ENCODE measurements at regions not wholly inside any gene's neighbourhood (a gene's known extent, or its start where the extent isn't known, plus 50 kb on each side); places are given as distances from the start of the nearest gene placed in this dataset.

DNA sequence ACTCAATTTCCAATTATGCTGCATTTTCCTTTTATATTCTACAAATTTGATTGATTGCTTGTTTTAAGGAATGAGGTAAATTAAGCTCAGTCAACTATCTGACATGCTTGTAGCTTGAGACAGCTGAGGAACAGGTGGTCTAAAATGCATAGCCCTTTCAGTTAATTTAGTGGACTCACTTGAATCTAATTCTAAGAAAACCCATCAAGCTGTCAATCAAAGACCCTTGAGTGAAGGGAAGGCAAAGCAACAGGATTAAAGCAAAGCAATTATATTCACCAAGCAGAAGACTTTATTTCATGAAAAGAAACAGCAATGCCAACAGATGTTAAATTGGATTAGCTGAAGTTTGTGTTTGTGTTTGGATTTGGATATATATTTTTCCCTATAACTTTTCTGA is 228.5 kb downstream of the ARPP21 start:
- Mint-ChIP-seq H3K9me3 (ENCODE audit: unreplicated experiment) (no peaks in the 10 kb centered on the region), H3K4me1 (ENCODE audit: unreplicated experiment) (no peaks in the 10 kb centered on the region), H3K4me3 (ENCODE audit: unreplicated experiment) (no peak overlapping the region), H3K36me3 (ENCODE audit: unreplicated experiment) (no peaks in the 10 kb centered on the region), H3K27ac (ENCODE audit: unreplicated experiment) (no peak overlapping the region), H3K27me3 (ENCODE audit: unreplicated experiment) (peaks cover 3% of the 10 kb centered on the region)
- TF ChIP-seq, protein P1, sequence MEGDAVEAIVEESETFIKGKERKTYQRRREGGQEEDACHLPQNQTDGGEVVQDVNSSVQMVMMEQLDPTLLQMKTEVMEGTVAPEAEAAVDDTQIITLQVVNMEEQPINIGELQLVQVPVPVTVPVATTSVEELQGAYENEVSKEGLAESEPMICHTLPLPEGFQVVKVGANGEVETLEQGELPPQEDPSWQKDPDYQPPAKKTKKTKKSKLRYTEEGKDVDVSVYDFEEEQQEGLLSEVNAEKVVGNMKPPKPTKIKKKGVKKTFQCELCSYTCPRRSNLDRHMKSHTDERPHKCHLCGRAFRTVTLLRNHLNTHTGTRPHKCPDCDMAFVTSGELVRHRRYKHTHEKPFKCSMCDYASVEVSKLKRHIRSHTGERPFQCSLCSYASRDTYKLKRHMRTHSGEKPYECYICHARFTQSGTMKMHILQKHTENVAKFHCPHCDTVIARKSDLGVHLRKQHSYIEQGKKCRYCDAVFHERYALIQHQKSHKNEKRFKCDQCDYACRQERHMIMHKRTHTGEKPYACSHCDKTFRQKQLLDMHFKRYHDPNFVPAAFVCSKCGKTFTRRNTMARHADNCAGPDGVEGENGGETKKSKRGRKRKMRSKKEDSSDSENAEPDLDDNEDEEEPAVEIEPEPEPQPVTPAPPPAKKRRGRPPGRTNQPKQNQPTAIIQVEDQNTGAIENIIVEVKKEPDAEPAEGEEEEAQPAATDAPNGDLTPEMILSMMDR (IDR thresholded peaks at IDR 0.05), result no peak
- no peak for DNase-seq (ENCODE audit: extremely low spot score, unreplicated experiment)

DNA sequence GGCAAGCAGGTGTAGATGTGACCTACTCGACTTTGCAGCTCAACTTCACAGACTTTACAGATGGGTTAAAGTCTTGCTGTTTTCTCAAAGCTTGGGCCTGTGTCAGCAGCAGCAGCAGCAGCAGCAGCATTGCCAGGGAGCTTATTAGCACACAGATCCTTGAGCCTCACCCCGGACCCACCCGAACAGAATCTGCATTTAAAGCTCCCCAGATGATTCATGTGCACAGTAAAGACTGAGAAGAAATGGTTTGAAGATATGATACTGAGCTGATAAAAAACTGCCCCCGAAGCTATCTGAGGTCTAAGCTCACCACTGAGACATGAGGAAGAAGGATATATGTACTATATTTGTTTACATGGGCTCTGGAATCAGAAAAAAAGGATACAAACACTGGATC is 231.7 kb downstream of the ARPP21 start:
- TF ChIP-seq, protein P1 (IDR thresholded peaks at IDR 0.05), result no peak
- Mint-ChIP-seq H3K27me3 (ENCODE audit: unreplicated experiment) (no peaks in the 10 kb centered on the region), H3K4me1 (ENCODE audit: unreplicated experiment) (no peaks in the 10 kb centered on the region), H3K36me3 (ENCODE audit: unreplicated experiment) (no peaks in the 10 kb centered on the region), H3K9me3 (ENCODE audit: unreplicated experiment) (no peaks in the 10 kb centered on the region), H3K27ac (ENCODE audit: unreplicated experiment) (no peak overlapping the region), H3K4me3 (ENCODE audit: unreplicated experiment) (no peak overlapping the region)
- no peak for DNase-seq (ENCODE audit: extremely low spot score, unreplicated experiment)

DNA sequence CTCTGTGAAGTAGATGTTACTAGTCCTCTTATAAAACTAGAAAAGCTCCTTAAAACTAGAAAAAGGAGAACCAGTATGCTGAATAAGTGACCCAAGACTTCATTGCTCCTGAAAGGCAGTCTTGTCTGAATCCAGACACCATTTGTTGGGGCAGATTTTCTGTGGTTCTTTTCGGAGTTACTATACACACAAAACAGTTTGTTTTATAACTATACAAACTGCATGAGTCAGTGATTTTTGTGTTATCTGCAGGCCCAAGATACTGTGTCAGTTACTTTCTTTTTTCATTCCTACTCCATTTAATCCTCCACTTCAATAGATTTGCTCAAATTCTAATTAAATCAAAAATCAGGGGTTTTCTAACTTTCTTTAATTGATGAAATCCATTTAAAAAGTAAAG is 244.6 kb downstream of the ARPP21 start:
- TF ChIP-seq, protein P1 (IDR thresholded peaks at IDR 0.05), result no peak
- Mint-ChIP-seq H3K27ac (ENCODE audit: unreplicated experiment) (no peak overlapping the region), H3K36me3 (ENCODE audit: unreplicated experiment) (peaks cover 2% of the 10 kb centered on the region), H3K9me3 (ENCODE audit: unreplicated experiment) (peaks cover 10% of the 10 kb centered on the region), H3K4me3 (ENCODE audit: unreplicated experiment) (no peak overlapping the region), H3K4me1 (ENCODE audit: unreplicated experiment) (peaks cover 19% of the 10 kb centered on the region), H3K27me3 (ENCODE audit: unreplicated experiment) (no peaks in the 10 kb centered on the region)
- no peak for DNase-seq (ENCODE audit: extremely low spot score, unreplicated experiment)

DNA sequence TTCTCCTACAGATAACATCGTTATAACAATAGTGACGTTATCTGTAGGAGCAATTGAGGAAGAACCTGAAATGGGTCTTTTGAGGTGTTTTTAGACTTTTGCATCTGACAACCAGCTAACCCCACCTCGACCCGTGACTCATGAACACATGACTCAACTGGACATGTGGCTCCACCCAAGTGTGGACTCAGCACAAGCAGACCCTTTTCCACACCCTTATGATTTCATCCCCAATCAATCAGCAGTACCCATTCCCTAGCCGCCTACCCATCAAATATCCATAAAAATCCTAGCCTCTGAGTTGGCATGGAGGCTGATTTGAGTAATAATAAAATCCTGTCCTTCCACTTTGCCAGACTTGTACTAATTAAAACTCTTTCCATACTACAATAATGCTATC is 255.4 kb downstream of the ARPP21 start:
- Mint-ChIP-seq H3K27ac (ENCODE audit: unreplicated experiment) (no peak overlapping the region), H3K36me3 (ENCODE audit: unreplicated experiment) (no peaks in the 10 kb centered on the region), H3K4me1 (ENCODE audit: unreplicated experiment) (no peaks in the 10 kb centered on the region), H3K4me3 (ENCODE audit: unreplicated experiment) (no peak overlapping the region), H3K27me3 (ENCODE audit: unreplicated experiment) (no peaks in the 10 kb centered on the region), H3K9me3 (ENCODE audit: unreplicated experiment) (no peaks in the 10 kb centered on the region)
- no peak for DNase-seq (ENCODE audit: extremely low spot score, unreplicated experiment)
- TF ChIP-seq, protein P1 (IDR thresholded peaks at IDR 0.05), result no peak

DNA sequence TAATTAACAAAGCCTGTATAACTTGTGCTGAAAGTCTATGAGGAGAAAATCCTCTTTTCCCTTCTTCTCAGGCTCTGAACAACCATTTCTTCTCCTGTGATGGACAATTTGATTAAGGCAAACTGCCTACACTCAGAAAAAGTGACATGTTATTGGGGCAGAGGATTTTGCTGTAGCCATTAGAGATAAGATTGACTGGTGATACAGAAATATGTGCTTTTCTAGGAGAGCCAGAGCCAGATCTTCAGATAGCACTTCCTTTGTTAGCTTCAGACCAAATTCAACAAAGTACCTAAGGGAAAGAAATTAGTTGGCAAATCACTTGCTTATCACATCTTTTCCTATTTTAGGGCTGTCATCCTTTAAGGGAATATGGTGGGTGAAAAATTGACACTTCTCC is 259.9 kb downstream of the ARPP21 start:
- TF ChIP-seq, protein P1 (IDR thresholded peaks at IDR 0.05), result no peak
- Mint-ChIP-seq H3K4me3 (ENCODE audit: unreplicated experiment) (no peak overlapping the region), H3K36me3 (ENCODE audit: unreplicated experiment) (no peaks in the 10 kb centered on the region), H3K4me1 (ENCODE audit: unreplicated experiment) (no peaks in the 10 kb centered on the region), H3K9me3 (ENCODE audit: unreplicated experiment) (no peaks in the 10 kb centered on the region), H3K27ac (ENCODE audit: unreplicated experiment) (no peak overlapping the region), H3K27me3 (ENCODE audit: unreplicated experiment) (no peaks in the 10 kb centered on the region)
- DNase-seq (ENCODE audit: extremely low spot score, unreplicated experiment), result no peak
